ENCODE measurements at regions not wholly inside any gene's neighbourhood (a gene's known extent, or its start where the extent isn't known, plus 50 kb on each side); places are given as distances from the start of the nearest gene placed in this dataset.
"Not testable (repeated sequence)": the region's sequence is repeated elsewhere in the genome, so short reads cannot be mapped to it uniquely, and the experiment has no call there.

- DNase-seq (ENCODE audit: low read depth): no peak
- H3K4me3 ChIP-seq (ENCODE audit: low read depth, low read length): no peak overlapping the region
- TF ChIP-seq, protein P1, sequence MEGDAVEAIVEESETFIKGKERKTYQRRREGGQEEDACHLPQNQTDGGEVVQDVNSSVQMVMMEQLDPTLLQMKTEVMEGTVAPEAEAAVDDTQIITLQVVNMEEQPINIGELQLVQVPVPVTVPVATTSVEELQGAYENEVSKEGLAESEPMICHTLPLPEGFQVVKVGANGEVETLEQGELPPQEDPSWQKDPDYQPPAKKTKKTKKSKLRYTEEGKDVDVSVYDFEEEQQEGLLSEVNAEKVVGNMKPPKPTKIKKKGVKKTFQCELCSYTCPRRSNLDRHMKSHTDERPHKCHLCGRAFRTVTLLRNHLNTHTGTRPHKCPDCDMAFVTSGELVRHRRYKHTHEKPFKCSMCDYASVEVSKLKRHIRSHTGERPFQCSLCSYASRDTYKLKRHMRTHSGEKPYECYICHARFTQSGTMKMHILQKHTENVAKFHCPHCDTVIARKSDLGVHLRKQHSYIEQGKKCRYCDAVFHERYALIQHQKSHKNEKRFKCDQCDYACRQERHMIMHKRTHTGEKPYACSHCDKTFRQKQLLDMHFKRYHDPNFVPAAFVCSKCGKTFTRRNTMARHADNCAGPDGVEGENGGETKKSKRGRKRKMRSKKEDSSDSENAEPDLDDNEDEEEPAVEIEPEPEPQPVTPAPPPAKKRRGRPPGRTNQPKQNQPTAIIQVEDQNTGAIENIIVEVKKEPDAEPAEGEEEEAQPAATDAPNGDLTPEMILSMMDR (IDR thresholded peaks at IDR 0.05; ENCODE audit: insufficient read depth, low read length): no peak
Observed at GRCh38 chr21:28063241-28064216, 929.1 kb downstream of the LTN1 start.

DNA sequence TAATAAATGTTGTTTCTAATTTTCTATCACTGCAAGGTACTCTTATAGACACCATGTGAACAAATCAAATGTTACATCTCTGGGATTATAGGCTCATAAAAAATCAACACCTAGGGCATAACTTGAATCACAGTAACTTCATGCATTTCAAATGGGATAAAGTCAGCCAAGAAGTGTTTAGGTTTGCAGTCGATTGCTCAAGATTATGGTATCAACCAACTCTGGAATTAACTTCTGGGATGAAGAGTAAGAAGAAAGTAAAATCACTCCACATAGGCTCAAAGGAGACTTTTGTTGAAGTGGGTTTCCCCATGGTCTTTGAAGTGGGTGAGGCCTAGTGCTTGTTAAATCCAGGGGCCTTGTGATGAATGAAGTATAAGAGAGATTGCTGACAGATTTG lies 939.7 kb downstream of the LTN1 start:
- DNase-seq (ENCODE audit: low read depth): peak; percentile 57
- not testable (repeated sequence) for H3K4me3 ChIP-seq (ENCODE audit: low read depth, low read length)

DNA sequence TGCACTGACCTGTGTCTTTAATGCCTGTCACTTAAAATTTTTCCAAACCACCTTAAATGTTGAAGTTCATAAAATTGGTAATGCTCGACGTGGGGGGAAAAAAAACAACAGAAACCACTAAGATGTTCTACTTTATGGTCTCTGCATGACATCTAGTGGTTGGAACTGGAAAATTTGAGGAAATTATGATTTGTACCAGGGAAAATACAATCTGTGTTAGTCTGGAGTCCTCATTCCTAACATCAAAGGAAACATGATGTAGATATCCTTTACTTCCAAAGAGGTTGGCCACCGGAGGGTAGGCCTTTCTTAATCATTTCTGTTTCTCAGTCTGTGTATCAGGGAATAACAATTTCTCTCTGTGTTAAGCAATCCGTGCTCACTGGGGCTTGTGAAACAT lies 941.0 kb downstream of the LTN1 start:
- not testable (repeated sequence) for H3K4me3 ChIP-seq (ENCODE audit: low read depth, low read length)
- TF ChIP-seq, protein P1 (IDR thresholded peaks at IDR 0.05; ENCODE audit: insufficient read depth, low read length): peak; percentile 45
- peak; percentile 88 for DNase-seq (ENCODE audit: low read depth)

DNA sequence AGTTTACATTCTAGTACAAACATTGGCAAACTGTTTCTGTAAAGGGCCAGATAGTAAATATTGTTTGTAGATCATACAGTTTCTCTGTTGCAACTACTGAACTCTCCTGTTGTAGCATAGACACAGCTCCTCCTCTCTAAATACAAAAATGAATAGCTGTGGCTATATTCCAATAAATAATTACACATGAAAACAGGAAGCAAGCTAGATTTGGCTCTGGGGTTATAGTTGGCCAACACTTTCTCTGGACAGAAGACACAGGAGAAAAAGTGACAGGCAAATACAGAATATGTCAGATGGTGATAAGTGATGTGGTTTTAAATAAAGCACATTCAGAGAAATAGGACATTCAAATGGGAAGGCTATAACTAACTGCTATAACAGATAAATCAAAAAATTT lies 957.0 kb downstream of the LTN1 start:
- not testable (repeated sequence) for H3K4me3 ChIP-seq (ENCODE audit: low read depth, low read length); DNase-seq (ENCODE audit: low read depth)

- DNase-seq (ENCODE audit: low read depth); H3K4me3 ChIP-seq (ENCODE audit: low read depth, low read length): not testable (repeated sequence)
Observed at GRCh38 chr21:28034916-28035315, 957.8 kb downstream of the LTN1 start.

DNA sequence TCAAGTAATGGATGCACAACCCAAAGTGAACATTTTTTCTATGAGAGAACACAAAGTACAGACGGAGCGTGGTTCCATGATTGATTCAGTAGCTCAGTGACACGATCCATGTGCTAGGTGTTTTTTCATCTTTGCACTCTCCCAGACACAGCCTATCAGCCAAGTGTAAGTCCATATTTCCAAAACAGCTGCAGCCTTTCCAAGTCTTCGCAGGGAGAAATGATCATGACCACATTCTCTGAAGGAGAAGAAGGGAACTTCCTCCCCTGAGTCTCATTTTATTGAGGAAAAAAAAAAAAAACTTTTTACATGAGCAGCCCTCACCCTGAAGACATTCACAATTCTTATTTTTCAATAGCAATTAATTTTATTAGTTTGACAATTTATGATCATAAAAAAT lies 958.3 kb downstream of the LTN1 start:
- DNase-seq (ENCODE audit: low read depth); H3K4me3 ChIP-seq (ENCODE audit: low read depth, low read length): not testable (repeated sequence)

- H3K4me3 ChIP-seq (ENCODE audit: low read depth, low read length); DNase-seq (ENCODE audit: low read depth): not testable (repeated sequence)
Observed at GRCh38 chr21:28032652-28033051, 960.0 kb downstream of the LTN1 start.

DNA sequence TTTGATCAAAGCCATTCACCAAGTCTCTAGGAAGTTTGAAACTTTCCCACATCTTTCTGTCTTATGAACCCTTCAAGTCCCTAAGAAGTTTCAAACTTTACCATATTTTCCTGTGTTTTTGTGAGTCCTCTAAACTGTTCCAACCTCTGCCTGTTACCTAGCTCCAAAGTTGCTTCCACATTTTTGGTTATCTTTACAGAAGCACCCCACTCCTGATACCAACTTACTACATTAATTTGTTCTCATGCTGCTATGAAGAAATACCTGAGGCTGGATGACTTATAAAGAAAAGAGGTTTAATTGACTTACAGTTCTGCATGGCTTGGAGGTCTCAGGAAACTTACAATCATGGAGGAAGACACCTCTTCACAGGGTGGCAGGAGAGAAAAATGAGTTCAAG lies 961.6 kb downstream of the LTN1 start:
- DNase-seq (ENCODE audit: low read depth): not testable (repeated sequence)

GRCh38 chr21:28025111-28025510 lies 967.6 kb downstream of the LTN1 start:
- H3K4me3 ChIP-seq (ENCODE audit: low read depth, low read length): no peak overlapping the region
- no peak for DNase-seq (ENCODE audit: low read depth)
- TF ChIP-seq, protein P1 (IDR thresholded peaks at IDR 0.05; ENCODE audit: insufficient read depth, low read length): no peak

More for the DNA sequence above, 961.6 kb downstream of the LTN1 start:
- not testable (repeated sequence) for H3K4me3 ChIP-seq (ENCODE audit: low read depth, low read length)

DNA sequence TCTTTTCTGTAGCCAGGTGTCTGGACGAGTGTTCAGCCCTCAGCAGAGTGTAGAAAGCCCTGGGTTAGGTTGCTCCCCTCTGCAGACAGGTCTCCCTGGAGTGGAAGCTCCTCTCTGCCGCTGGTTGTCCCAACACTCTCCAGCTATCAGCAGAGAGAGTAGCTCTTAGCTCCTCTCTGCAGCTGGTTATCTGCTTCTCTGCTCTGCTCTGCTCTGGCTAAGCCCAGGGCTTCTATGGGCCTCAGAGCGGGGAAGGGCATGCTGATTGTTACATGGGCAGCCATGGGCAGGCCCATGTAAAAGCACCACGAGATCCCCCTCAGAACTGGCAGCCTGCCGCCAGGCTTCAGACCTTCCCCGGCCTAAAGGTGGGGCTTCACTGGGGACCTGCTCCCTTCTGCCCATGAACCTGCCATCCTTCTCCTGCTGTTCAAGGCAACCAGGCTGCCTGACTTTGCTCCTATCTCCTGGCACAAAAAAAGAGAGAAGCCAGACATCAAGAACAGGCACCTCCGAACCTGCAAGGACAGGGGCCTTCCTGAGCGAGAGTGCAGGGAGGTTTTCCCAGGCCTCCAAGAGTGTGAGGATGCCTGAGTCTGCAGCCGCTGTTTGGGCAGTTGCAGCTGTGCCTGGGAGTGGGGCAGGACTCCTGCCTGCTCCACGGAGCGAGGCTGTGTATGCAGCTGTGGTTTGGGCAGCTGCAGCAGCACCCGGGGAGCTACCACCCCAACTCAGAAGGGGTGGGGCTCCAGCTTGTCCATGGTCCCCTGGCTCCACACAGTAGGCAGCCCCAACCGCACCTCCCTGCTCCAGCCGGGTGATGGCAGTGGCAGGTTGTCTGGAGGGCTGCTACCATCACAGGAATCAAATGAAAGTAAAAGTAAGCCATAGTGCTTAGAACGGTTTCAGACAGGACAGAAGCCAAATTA lies 973.7 kb downstream of the LTN1 start:
- no peak overlapping the region for H3K4me3 ChIP-seq (ENCODE audit: low read depth, low read length)
- no peak for DNase-seq (ENCODE audit: low read depth)
- TF ChIP-seq, protein P1 (IDR thresholded peaks at IDR 0.05; ENCODE audit: insufficient read depth, low read length): peak; percentile 22
